T-cell (primary cell): ENCODE measurements at regions not wholly inside any gene's neighbourhood (a gene's known extent, or its start where the extent isn't known, plus 50 kb on each side); places are given as distances from the start of the nearest gene placed in this dataset.

Source experiments
- ATAC-seq, 4 experiments: fragments of 200-7000 bp in 3 of 4; fragments of 150-1000 bp in 1 of 4; cut with Tn5 transposase; replicated peaks in 1 of 4; 1 replicate in 3 of 4; 2 replicates in 1 of 4; pipeline ENCODE4 v1.10.0; 2021; ENCODE audit warnings: moderate library complexity in 3 of 4, mild to moderate bottlenecking in 2 of 4, moderate number of reproducible peaks in 1 of 4
- CTCF ChIA-PET, 2 donors: fragments of 300-600 bp; sonication (Branson Sonifier 250); formaldehyde crosslinking; loops; one replicate each; lab custom pipeline; 2022; ENCODE audit warnings: antibody characterized with exemption in 2 of 2; lab: Charles Lee
- POLR2A ChIA-PET, 2 donors: fragments of 300-600 bp; sonication (Branson Sonifier 250); formaldehyde crosslinking; loops; one replicate each; lab custom pipeline; 2022; ENCODE audit warnings: antibody characterized with exemption in 2 of 2; lab: Charles Lee
- DNase-seq, 35 experiments: peaks; one replicate each; pipeline versions ENCODE4 v3.0.0 to v3.0.0-alpha.2; 2013 to 2023
- H3K27ac ChIP-seq: one replicate; pipeline ENCODE4 v1.5.1; 2013; ENCODE audit warnings: low read length
- H3K27me3 ChIP-seq, 2 experiments: replicated peaks in 1 of 2; 1 replicate in 1 of 2; 2 replicates in 1 of 2; pipeline versions ENCODE4 v1.6.1 to v1.7.0; 2013; ENCODE audit warnings: low read length in 1 of 2, mixed read lengths in 1 of 2; ENCODE audit not compliant: control insufficient read depth in 2 of 2, insufficient read depth in 2 of 2; ENCODE audit errors: extremely low read depth in 1 of 2
- H3K36me3 ChIP-seq, 2 donors: 1 replicate in 1 of 2; 2 replicates in 1 of 2; pipeline versions ENCODE4 v1.6.1 to v1.7.0; 2013; ENCODE audit warnings: low read length in 1 of 2; ENCODE audit not compliant: control insufficient read depth in 2 of 2, insufficient read depth in 1 of 2; ENCODE audit errors: extremely low read depth in 1 of 2
- H3K4me1 ChIP-seq, 2 experiments: 1 replicate in 1 of 2; 2 replicates in 1 of 2; pipeline versions ENCODE4 v1.6.1 to v1.7.0; 2013; ENCODE audit warnings: low read length in 2 of 2, mixed read lengths in 1 of 2; ENCODE audit not compliant: insufficient read depth in 2 of 2, control insufficient read depth in 1 of 2; ENCODE audit errors: extremely low read depth in 1 of 2
- H3K4me3 ChIP-seq, 2 donors: 1 replicate in 1 of 2; 2 replicates in 1 of 2; pipeline versions ENCODE4 v1.5.1 to v1.7.0; 2013; ENCODE audit warnings: mild to moderate bottlenecking in 2 of 2, low read length in 1 of 2, moderate library complexity in 1 of 2; ENCODE audit not compliant: control insufficient read depth in 1 of 2; ENCODE audit errors: extremely low read depth in 1 of 2
- H3K9me3 ChIP-seq: 2 replicates; pipeline ENCODE4 v1.7.0; 2013
- H3K27ac Mint-ChIP-seq, 2 donors: one replicate each; pipeline ENCODE4 v1.8.0; 2020 to 2021; ENCODE audit warnings: mild to moderate bottlenecking in 2 of 2, mixed read lengths in 2 of 2
- H3K27me3 Mint-ChIP-seq, 2 donors: one replicate each; pipeline ENCODE4 v1.8.0; 2021 to 2022; ENCODE audit warnings: mixed read lengths in 2 of 2
- H3K36me3 Mint-ChIP-seq: one replicate; pipeline ENCODE4 v1.8.0; 2021; ENCODE audit warnings: mixed read lengths
- H3K4me1 Mint-ChIP-seq, 3 donors: one replicate each; pipeline ENCODE4 v1.8.0; 2020 to 2022; ENCODE audit warnings: mixed read lengths in 3 of 3, mild to moderate bottlenecking in 1 of 3
- H3K4me3 Mint-ChIP-seq, 3 donors: one replicate each; pipeline ENCODE4 v1.8.0; 2020 to 2022; ENCODE audit warnings: mild to moderate bottlenecking in 3 of 3, mixed read lengths in 3 of 3, moderate library complexity in 3 of 3
- H3K9me3 Mint-ChIP-seq, 3 donors: one replicate each; pipeline ENCODE4 v1.8.0; 2020 to 2022; ENCODE audit warnings: mixed read lengths in 3 of 3
- WGBS: methylation state at CpG from one replicate; pipeline ENCODE4 v1.1.5; 2013; ENCODE audit warnings: missing lambda C conversion rate; ENCODE audit not compliant: insufficient coverage; 5-methylcytosine and 5-hydroxymethylcytosine counted together

- no peak overlapping the region for H3K4me3 ChIP-seq
- DNase-seq (no peak), ATAC-seq (no peak)
- no peaks in the 10 kb centered on the region for H3K9me3 ChIP-seq
- H3K4me1 ChIP-seq, result peaks cover 0 to 2% of the 10 kb centered on the region in 2 experiments
- peaks cover 0 to 4% of the 10 kb centered on the region in 2 donors for H3K27me3 Mint-ChIP-seq
- peaks cover 0 to 8% (median 3%) of the 10 kb centered on the region in 3 donors for H3K9me3 Mint-ChIP-seq
- H3K4me3 Mint-ChIP-seq, result no peak overlapping the region
- H3K36me3 ChIP-seq, result no peaks in the 10 kb centered on the region
- H3K4me1 Mint-ChIP-seq, result no peaks in the 10 kb centered on the region
- H3K27ac Mint-ChIP-seq, result no peak overlapping the region
- ChIA-PET CTCF (interaction anchor here in 1 of 2 donors (0.7 kb wide), 1 partner anchor 904 kb away, joined by 4 read pairs; no protein-coding TSS in a partner anchor), POLR2A (interaction anchor here in 1 of 2 donors (0.5 kb wide), 1 partner anchor 1221 kb away, joined by 5 read pairs; no protein-coding TSS in a partner anchor)
- H3K27ac ChIP-seq, result no peak overlapping the region
- no peaks in the 10 kb centered on the region for H3K36me3 Mint-ChIP-seq
- H3K27me3 ChIP-seq, result no peaks in the 10 kb centered on the region
- 80% methylated on average over 1 of the region's 4 CpGs for WGBS
Measured at GRCh38 chr12:24252602-24253001, 303.1 kb upstream of the SOX5 start.

DNA sequence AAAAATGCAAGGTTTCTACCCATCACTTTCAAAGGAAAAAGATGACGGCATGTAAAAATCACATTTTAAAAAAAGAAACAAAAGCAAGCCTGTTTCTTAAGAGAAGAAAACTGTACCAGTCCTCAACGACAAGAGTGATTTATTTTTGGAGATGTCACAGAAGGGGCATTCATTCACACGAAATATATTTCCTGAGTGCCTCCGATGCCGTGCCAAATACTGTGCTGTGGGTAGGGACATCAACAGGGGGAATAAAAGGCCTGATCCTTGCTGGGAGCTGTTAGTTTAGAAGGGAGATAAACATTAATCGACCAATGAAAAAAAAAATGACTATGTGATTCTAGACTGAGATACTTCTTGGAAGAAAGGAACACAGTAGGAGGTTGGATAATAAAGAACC lies 297.5 kb upstream of the SOX5 start:
- DNase-seq (no peak), ATAC-seq (no peak)
- H3K27me3 Mint-ChIP-seq, result peaks cover 0 to 4% of the 10 kb centered on the region in 2 donors
- H3K4me3 Mint-ChIP-seq, result no peak overlapping the region
- CTCF ChIA-PET, result no interaction called here
- POLR2A ChIA-PET, result no interaction called here
- no peak overlapping the region for H3K4me3 ChIP-seq
- WGBS, result 87% methylated on average over 3 of the region's 6 CpGs
- H3K27ac Mint-ChIP-seq, result no peak overlapping the region
- no peaks in the 10 kb centered on the region for H3K36me3 Mint-ChIP-seq
- peaks cover 0 to 4% (median 3%) of the 10 kb centered on the region in 3 donors for H3K9me3 Mint-ChIP-seq
- no peaks in the 10 kb centered on the region for H3K9me3 ChIP-seq
- no peaks in the 10 kb centered on the region for H3K27me3 ChIP-seq
- H3K27ac ChIP-seq, result no peak overlapping the region
- H3K36me3 ChIP-seq, result no peaks in the 10 kb centered on the region
- no peaks in the 10 kb centered on the region for H3K4me1 ChIP-seq
- no peaks in the 10 kb centered on the region for H3K4me1 Mint-ChIP-seq

GRCh38 chr12:24246376-24246775 lies 296.9 kb upstream of the SOX5 start:
- peaks cover 0 to 4% (median 3%) of the 10 kb centered on the region in 3 donors for H3K9me3 Mint-ChIP-seq
- H3K4me1 Mint-ChIP-seq, result no peaks in the 10 kb centered on the region
- H3K36me3 Mint-ChIP-seq, result no peaks in the 10 kb centered on the region
- Histone ChIP-seq H3K4me3 (no peak overlapping the region), H3K4me1 (no peaks in the 10 kb centered on the region), H3K27ac (no peak overlapping the region), H3K36me3 (no peaks in the 10 kb centered on the region), H3K27me3 (no peaks in the 10 kb centered on the region), H3K9me3 (no peaks in the 10 kb centered on the region)
- peaks cover 0 to 4% of the 10 kb centered on the region in 2 donors for H3K27me3 Mint-ChIP-seq
- no peak for ATAC-seq
- CTCF ChIA-PET, result no interaction called here
- no peak for DNase-seq
- POLR2A ChIA-PET, result no interaction called here
- H3K27ac Mint-ChIP-seq, result no peak overlapping the region
- no peak overlapping the region for H3K4me3 Mint-ChIP-seq

DNA sequence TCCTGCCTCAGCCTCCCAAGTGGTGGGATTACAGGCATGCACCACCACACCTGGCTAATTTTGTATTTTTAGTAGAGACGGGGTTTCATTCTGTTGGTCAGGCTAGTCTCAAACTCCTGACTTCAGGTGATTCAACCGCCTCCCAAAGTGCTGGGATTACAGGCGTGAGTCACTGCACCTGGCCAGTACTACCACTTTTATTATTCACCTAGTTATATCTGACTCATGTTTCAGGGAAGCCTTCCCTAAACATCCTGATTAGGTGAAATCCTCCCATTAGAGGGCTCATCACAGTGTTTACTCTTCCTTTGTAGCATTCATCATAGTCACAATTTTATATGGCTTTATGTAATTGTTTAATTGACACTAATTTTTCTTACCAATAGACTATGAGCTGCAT lies 295.3 kb upstream of the SOX5 start:
- no peaks in the 10 kb centered on the region for H3K9me3 ChIP-seq
- H3K36me3 ChIP-seq, result no peaks in the 10 kb centered on the region
- ChIA-PET POLR2A (no interaction called here), CTCF (no interaction called here)
- H3K4me3 ChIP-seq, result no peak overlapping the region
- H3K27ac Mint-ChIP-seq, result no peak overlapping the region
- H3K27me3 ChIP-seq, result no peaks in the 10 kb centered on the region
- no peak overlapping the region for H3K4me3 Mint-ChIP-seq
- DNase-seq, result no peak
- WGBS, result 93% methylated on average over 2 of the region's 3 CpGs
- H3K9me3 Mint-ChIP-seq, result peaks cover 0 to 4% (median 3%) of the 10 kb centered on the region in 3 donors
- ATAC-seq, result no peak
- H3K27me3 Mint-ChIP-seq, result peaks cover 0 to 4% of the 10 kb centered on the region in 2 donors
- H3K36me3 Mint-ChIP-seq, result no peaks in the 10 kb centered on the region
- H3K4me1 Mint-ChIP-seq, result no peaks in the 10 kb centered on the region
- H3K27ac ChIP-seq, result no peak overlapping the region
- no peaks in the 10 kb centered on the region for H3K4me1 ChIP-seq

GRCh38 chr12:24244231-24244630 lies 294.8 kb upstream of the SOX5 start:
- Histone ChIP-seq H3K4me3 (no peak overlapping the region), H3K27me3 (no peaks in the 10 kb centered on the region), H3K9me3 (no peaks in the 10 kb centered on the region), H3K27ac (no peak overlapping the region), H3K36me3 (no peaks in the 10 kb centered on the region), H3K4me1 (no peaks in the 10 kb centered on the region)
- Mint-ChIP-seq H3K9me3 (peaks cover 0 to 4% (median 3%) of the 10 kb centered on the region in 3 donors), H3K4me3 (no peak overlapping the region), H3K27ac (no peak overlapping the region), H3K4me1 (no peaks in the 10 kb centered on the region), H3K27me3 (peaks cover 0 to 4% of the 10 kb centered on the region in 2 donors), H3K36me3 (no peaks in the 10 kb centered on the region)
- DNase-seq (no peak), ATAC-seq (no peak)
- CTCF ChIA-PET, result no interaction called here
- no CpG with 5 or more reads among the region's 4 CpGs for WGBS
- POLR2A ChIA-PET, result no interaction called here

GRCh38 chr12:24240707-24241106 lies 291.2 kb upstream of the SOX5 start:
- H3K36me3 Mint-ChIP-seq, result no peaks in the 10 kb centered on the region
- H3K27ac Mint-ChIP-seq, result no peak overlapping the region
- CTCF ChIA-PET, result no interaction called here
- H3K9me3 ChIP-seq, result no peaks in the 10 kb centered on the region
- no peak overlapping the region for H3K4me3 ChIP-seq
- no peak overlapping the region for H3K27ac ChIP-seq
- POLR2A ChIA-PET, result no interaction called here
- no peaks in the 10 kb centered on the region for H3K36me3 ChIP-seq
- H3K4me1 Mint-ChIP-seq, result no peaks in the 10 kb centered on the region
- no peaks in the 10 kb centered on the region for H3K27me3 Mint-ChIP-seq
- H3K9me3 Mint-ChIP-seq, result no peaks in the 10 kb centered on the region
- no peaks in the 10 kb centered on the region for H3K4me1 ChIP-seq
- DNase-seq (no peak), ATAC-seq (no peak)
- no peaks in the 10 kb centered on the region for H3K27me3 ChIP-seq
- WGBS, result no CpG with 5 or more reads among the region's 1 CpG
- H3K4me3 Mint-ChIP-seq, result no peak overlapping the region
